ENCODE measurements at regions not wholly inside any gene's neighbourhood (a gene's known extent, or its start where the extent isn't known, plus 50 kb on each side); places are given as distances from the start of the nearest gene placed in this dataset.

DNA sequence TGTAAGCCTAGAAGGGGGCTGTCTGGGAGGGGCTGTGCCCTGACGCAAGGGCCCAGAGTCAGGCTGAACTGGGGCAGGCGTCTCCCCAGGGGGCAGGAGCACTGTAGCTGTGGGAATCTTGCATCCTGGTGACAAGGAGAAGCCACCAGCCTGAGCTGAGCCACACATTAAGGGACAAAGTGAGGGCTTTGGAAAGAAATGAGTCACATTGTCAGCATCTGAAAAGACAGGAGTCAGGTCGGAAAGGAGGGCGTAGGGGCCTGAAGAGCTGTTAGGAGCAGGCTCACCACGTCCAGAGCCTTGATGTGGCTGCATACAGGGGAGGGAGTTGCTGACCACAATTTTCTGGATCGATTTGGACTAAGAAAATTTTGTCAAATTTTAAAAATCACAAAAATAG is 298.6 kb downstream of the CYP26B1 start:
- no peak overlapping the region for H3K9ac ChIP-seq (ENCODE audit: low read length)
- H3K27ac ChIP-seq (ENCODE audit: low read depth, low read length), result no peak overlapping the region
- no peak overlapping the region for H3K4me3 ChIP-seq (ENCODE audit: low read depth in 1 of 2, low read length in 2 of 2)
- no peaks in the 10 kb centered on the region for H3K9me3 ChIP-seq (ENCODE audit: low read length)
- H3K27me3 ChIP-seq (ENCODE audit: control insufficient read depth in 1 of 2, insufficient read depth in 2 of 2, low read length in 2 of 2), result peaks cover 0 to 11% of the 10 kb centered on the region in 2 donors
- H3K4me1 ChIP-seq (ENCODE audit: insufficient read depth, low read length), result peaks cover 11% of the 10 kb centered on the region
- no peaks in the 10 kb centered on the region for H3K36me3 ChIP-seq (ENCODE audit: insufficient read depth, low read length)

DNA sequence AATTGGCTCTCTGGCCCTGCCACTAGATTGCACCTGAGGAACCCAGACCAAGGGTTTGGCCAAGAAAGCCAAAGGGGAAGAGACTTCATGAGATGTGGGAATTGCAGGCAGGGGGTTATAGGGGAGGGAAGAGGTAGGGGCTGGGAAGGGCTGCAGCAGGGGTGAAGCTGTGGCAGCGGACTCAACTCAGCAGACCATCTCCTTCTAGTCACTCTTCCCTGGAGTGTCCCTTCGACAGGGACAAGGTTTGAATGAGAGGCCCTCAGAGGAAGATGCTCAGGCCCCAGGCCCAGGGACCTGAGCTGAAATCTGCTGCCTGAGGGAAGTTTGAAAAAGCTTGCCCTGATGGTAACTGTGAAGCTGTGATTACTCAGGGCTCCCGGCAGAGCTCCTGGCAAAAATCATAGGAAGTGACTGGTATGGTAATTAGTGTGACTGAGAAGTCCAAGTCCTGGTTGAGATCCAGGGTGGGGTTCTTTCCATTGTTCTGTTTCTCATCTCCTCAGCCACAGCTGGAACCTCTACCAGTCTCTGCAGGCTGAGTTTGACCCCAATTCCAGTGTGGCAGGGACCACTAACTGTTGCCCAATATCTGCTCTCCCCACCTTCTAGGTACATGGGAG is 300.9 kb downstream of the CYP26B1 start:
- Histone ChIP-seq H3K36me3 (ENCODE audit: insufficient read depth, low read length) (no peaks in the 10 kb centered on the region), H3K27me3 (ENCODE audit: control insufficient read depth in 1 of 2, insufficient read depth in 2 of 2, low read length in 2 of 2) (no peaks in the 10 kb centered on the region), H3K4me3 (ENCODE audit: low read depth in 1 of 2, low read length in 2 of 2) (no peak overlapping the region), H3K27ac (ENCODE audit: low read depth, low read length) (no peak overlapping the region), H3K4me1 (ENCODE audit: insufficient read depth, low read length) (peaks cover 11% of the 10 kb centered on the region), H3K9me3 (ENCODE audit: low read length) (no peaks in the 10 kb centered on the region), H3K9ac (ENCODE audit: low read length) (no peak overlapping the region)

DNA sequence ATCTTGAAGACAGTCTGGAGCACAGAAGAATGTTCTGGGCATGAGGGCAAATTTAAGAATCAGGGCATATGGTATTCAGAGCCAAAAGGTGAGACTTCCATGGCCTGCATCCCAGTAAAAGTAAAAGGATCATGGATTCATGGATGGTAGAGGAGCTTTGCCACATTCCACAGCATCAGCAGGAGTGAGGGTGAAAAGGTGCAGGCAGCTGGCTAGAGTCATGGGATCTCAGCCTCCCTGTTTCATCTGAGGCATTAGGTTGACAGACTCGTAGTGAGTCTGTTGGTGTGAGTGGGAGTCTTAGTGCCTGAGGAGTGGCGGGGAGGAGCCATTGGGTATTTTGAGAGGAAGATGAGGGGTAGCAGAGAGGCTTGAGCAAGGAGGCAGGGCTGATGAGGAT is 301.6 kb downstream of the CYP26B1 start:
- Histone ChIP-seq H3K27me3 (ENCODE audit: control insufficient read depth in 1 of 2, insufficient read depth in 2 of 2, low read length in 2 of 2) (no peaks in the 10 kb centered on the region), H3K27ac (ENCODE audit: low read depth, low read length) (no peak overlapping the region), H3K4me3 (ENCODE audit: low read depth in 1 of 2, low read length in 2 of 2) (no peak overlapping the region), H3K9me3 (ENCODE audit: low read length) (no peaks in the 10 kb centered on the region), H3K9ac (ENCODE audit: low read length) (no peak overlapping the region), H3K36me3 (ENCODE audit: insufficient read depth, low read length) (no peaks in the 10 kb centered on the region), H3K4me1 (ENCODE audit: insufficient read depth, low read length) (peaks cover 4% of the 10 kb centered on the region)

GRCh38 chr2:71844967-71845366 is 302.7 kb downstream of the CYP26B1 start:
- Histone ChIP-seq H3K9me3 (ENCODE audit: low read length) (no peaks in the 10 kb centered on the region), H3K9ac (ENCODE audit: low read length) (no peak overlapping the region), H3K36me3 (ENCODE audit: insufficient read depth, low read length) (no peaks in the 10 kb centered on the region), H3K27ac (ENCODE audit: low read depth, low read length) (no peak overlapping the region), H3K27me3 (ENCODE audit: control insufficient read depth in 1 of 2, insufficient read depth in 2 of 2, low read length in 2 of 2) (no peaks in the 10 kb centered on the region), H3K4me1 (ENCODE audit: insufficient read depth, low read length) (no peaks in the 10 kb centered on the region), H3K4me3 (ENCODE audit: low read depth in 1 of 2, low read length in 2 of 2) (no peak overlapping the region)

DNA sequence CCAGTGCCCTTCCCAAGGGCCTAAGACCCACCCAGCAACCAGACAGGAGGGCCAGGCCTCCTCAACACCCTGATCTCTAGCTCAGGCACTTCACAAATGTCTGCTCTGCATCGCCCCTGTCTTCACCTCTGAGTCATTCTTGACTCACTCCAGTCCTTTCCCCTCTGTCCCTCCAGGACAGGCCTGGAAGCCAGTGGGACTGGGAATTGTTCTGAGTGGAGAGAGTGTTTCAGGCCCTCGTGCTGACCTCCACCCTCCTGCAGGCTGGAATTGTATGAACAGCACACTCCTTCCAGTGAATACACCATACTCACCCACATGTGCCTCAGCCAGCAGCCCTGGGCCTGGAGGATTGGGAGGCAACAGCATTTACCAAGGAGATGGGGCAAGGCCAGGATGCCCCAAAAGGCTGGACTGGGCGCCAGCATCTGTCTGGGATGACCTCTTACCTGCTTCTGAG is 304.2 kb downstream of the CYP26B1 start:
- H3K9ac ChIP-seq (ENCODE audit: low read length), result no peak overlapping the region

DNA sequence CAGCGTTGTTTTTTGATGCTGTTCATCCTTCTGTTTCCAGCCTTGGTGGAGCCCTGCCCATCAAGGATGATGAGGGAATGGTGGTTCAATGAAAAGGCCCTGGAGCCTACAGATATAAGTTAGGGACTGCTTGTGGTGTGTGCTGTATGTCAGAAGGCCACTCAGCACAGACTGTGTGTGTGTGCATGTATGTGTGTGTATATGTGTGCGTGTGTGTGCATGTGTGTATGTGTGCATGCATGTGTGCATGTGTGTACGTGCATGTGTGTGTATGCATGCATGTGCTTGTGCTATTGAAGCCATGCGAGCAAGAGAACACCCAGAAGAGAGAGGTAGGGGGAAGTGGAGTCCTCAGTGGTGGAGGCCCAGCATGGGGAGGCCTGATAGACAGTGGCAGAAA is 304.9 kb downstream of the CYP26B1 start:
- no peak overlapping the region for H3K27ac ChIP-seq (ENCODE audit: low read depth, low read length)
- no peaks in the 10 kb centered on the region for H3K9me3 ChIP-seq (ENCODE audit: low read length)

More for the DNA sequence above, 304.2 kb downstream of the CYP26B1 start:
- Histone ChIP-seq H3K4me1 (ENCODE audit: insufficient read depth, low read length) (no peaks in the 10 kb centered on the region), H3K4me3 (ENCODE audit: low read depth in 1 of 2, low read length in 2 of 2) (no peak overlapping the region), H3K9me3 (ENCODE audit: low read length) (no peaks in the 10 kb centered on the region), H3K27me3 (ENCODE audit: control insufficient read depth in 1 of 2, insufficient read depth in 2 of 2, low read length in 2 of 2) (no peaks in the 10 kb centered on the region), H3K27ac (ENCODE audit: low read depth, low read length) (no peak overlapping the region), H3K36me3 (ENCODE audit: insufficient read depth, low read length) (no peaks in the 10 kb centered on the region)

GRCh38 chr2:71839826-71840225 is 307.8 kb downstream of the CYP26B1 start:
- no peaks in the 10 kb centered on the region for H3K9me3 ChIP-seq (ENCODE audit: low read length)
- no peaks in the 10 kb centered on the region for H3K27me3 ChIP-seq (ENCODE audit: control insufficient read depth in 1 of 2, insufficient read depth in 2 of 2, low read length in 2 of 2)
- no peaks in the 10 kb centered on the region for H3K4me1 ChIP-seq (ENCODE audit: insufficient read depth, low read length)
- H3K36me3 ChIP-seq (ENCODE audit: insufficient read depth, low read length), result no peaks in the 10 kb centered on the region
- no peak overlapping the region for H3K4me3 ChIP-seq (ENCODE audit: low read depth in 1 of 2, low read length in 2 of 2)
- H3K9ac ChIP-seq (ENCODE audit: low read length), result no peak overlapping the region
- H3K27ac ChIP-seq (ENCODE audit: low read depth, low read length), result no peak overlapping the region

More for the DNA sequence above, 304.9 kb downstream of the CYP26B1 start:
- H3K36me3 ChIP-seq (ENCODE audit: insufficient read depth, low read length), result no peaks in the 10 kb centered on the region
- H3K27me3 ChIP-seq (ENCODE audit: control insufficient read depth in 1 of 2, insufficient read depth in 2 of 2, low read length in 2 of 2), result no peaks in the 10 kb centered on the region
- H3K9ac ChIP-seq (ENCODE audit: low read length), result no peak overlapping the region
- no peaks in the 10 kb centered on the region for H3K4me1 ChIP-seq (ENCODE audit: insufficient read depth, low read length)
- no peak overlapping the region for H3K4me3 ChIP-seq (ENCODE audit: low read depth in 1 of 2, low read length in 2 of 2)

- Histone ChIP-seq H3K9ac (ENCODE audit: low read length) (no peak overlapping the region), H3K4me3 (ENCODE audit: low read depth in 1 of 2, low read length in 2 of 2) (no peak overlapping the region), H3K9me3 (ENCODE audit: low read length) (no peaks in the 10 kb centered on the region), H3K27ac (ENCODE audit: low read depth, low read length) (no peak overlapping the region), H3K27me3 (ENCODE audit: control insufficient read depth in 1 of 2, insufficient read depth in 2 of 2, low read length in 2 of 2) (no peaks in the 10 kb centered on the region), H3K36me3 (ENCODE audit: insufficient read depth, low read length) (no peaks in the 10 kb centered on the region), H3K4me1 (ENCODE audit: insufficient read depth, low read length) (peaks cover 14% of the 10 kb centered on the region)
These were observed 312.9 kb downstream of the CYP26B1 start for GRCh38 chr2:71834796-71835195.

GRCh38 chr2:71833855-71834560 is 313.7 kb downstream of the CYP26B1 start:
- no peaks in the 10 kb centered on the region for H3K27me3 ChIP-seq (ENCODE audit: control insufficient read depth in 1 of 2, insufficient read depth in 2 of 2, low read length in 2 of 2)
- no peak overlapping the region for H3K4me3 ChIP-seq (ENCODE audit: low read depth in 1 of 2, low read length in 2 of 2)
- H3K9me3 ChIP-seq (ENCODE audit: low read length), result no peaks in the 10 kb centered on the region
- no peaks in the 10 kb centered on the region for H3K36me3 ChIP-seq (ENCODE audit: insufficient read depth, low read length)
- no peak overlapping the region for H3K9ac ChIP-seq (ENCODE audit: low read length)
- peaks cover 14% of the 10 kb centered on the region for H3K4me1 ChIP-seq (ENCODE audit: insufficient read depth, low read length)
- no peak overlapping the region for H3K27ac ChIP-seq (ENCODE audit: low read depth, low read length)

DNA sequence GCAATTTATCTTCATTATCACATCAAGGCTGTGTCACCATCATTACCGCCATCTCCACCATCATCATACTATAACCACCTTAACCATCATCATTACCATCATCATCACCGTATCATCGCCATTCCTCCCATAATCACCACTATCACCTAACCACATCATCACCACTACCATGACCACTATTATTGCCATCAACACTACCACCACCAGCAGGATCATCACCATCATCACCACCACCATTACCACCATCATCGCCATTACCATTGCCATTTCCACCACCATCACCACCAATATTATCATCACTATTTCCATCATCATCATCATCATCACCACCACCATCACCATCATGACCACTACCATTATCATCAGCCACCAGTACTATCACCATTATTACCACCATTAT is 314.4 kb downstream of the CYP26B1 start:
- H3K9me3 ChIP-seq (ENCODE audit: low read length), result no peaks in the 10 kb centered on the region
- H3K4me3 ChIP-seq (ENCODE audit: low read depth in 1 of 2, low read length in 2 of 2), result no peak overlapping the region
- peaks cover 14% of the 10 kb centered on the region for H3K4me1 ChIP-seq (ENCODE audit: insufficient read depth, low read length)
- H3K9ac ChIP-seq (ENCODE audit: low read length), result no peak overlapping the region
- no peaks in the 10 kb centered on the region for H3K27me3 ChIP-seq (ENCODE audit: control insufficient read depth in 1 of 2, insufficient read depth in 2 of 2, low read length in 2 of 2)
- H3K27ac ChIP-seq (ENCODE audit: low read depth, low read length), result no peak overlapping the region
- no peaks in the 10 kb centered on the region for H3K36me3 ChIP-seq (ENCODE audit: insufficient read depth, low read length)

DNA sequence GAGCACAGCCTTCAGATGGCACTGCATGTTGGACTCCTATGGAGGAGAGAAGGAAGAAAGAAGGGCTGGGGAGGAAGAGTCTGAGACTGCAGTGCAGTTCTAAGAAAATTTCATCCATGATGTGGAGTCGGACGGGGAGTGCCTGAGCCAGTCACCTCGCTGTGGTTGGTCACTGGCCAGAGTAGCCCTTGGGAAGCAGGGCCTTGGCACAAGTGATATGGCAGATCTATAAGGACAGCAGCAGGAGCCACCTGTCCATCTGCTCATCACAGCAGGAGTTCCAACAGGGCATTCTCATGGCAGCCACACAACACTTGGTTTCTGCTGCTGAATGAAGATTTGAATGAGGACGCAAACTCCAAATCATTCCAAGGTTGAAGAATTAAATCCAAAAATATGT is 314.8 kb downstream of the CYP26B1 start:
- Histone ChIP-seq H3K4me3 (ENCODE audit: low read depth in 1 of 2, low read length in 2 of 2) (no peak overlapping the region), H3K27me3 (ENCODE audit: control insufficient read depth in 1 of 2, insufficient read depth in 2 of 2, low read length in 2 of 2) (no peaks in the 10 kb centered on the region), H3K4me1 (ENCODE audit: insufficient read depth, low read length) (peaks cover 14% of the 10 kb centered on the region), H3K9me3 (ENCODE audit: low read length) (no peaks in the 10 kb centered on the region), H3K36me3 (ENCODE audit: insufficient read depth, low read length) (no peaks in the 10 kb centered on the region), H3K9ac (ENCODE audit: low read length) (no peak overlapping the region), H3K27ac (ENCODE audit: low read depth, low read length) (no peak overlapping the region)

- H3K4me1 ChIP-seq (ENCODE audit: insufficient read depth, low read length), result peaks cover 14% of the 10 kb centered on the region
- no peak overlapping the region for H3K27ac ChIP-seq (ENCODE audit: low read depth, low read length)
- no peaks in the 10 kb centered on the region for H3K27me3 ChIP-seq (ENCODE audit: control insufficient read depth in 1 of 2, insufficient read depth in 2 of 2, low read length in 2 of 2)
- H3K9ac ChIP-seq (ENCODE audit: low read length), result no peak overlapping the region
- no peaks in the 10 kb centered on the region for H3K9me3 ChIP-seq (ENCODE audit: low read length)
- H3K36me3 ChIP-seq (ENCODE audit: insufficient read depth, low read length), result no peaks in the 10 kb centered on the region
- no peak overlapping the region for H3K4me3 ChIP-seq (ENCODE audit: low read depth in 1 of 2, low read length in 2 of 2)
These were observed 315.3 kb downstream of the CYP26B1 start for GRCh38 chr2:71832388-71832787.
